GM06990 (cell line): ENCODE measurements at regions not wholly inside any gene's neighbourhood (a gene's known extent, or its start where the extent isn't known, plus 50 kb on each side); places are given as distances from the start of the nearest gene placed in this dataset.

ENCODE experiments used
- DNase-seq: peaks from one replicate; pipeline ENCODE4 v3.0.0-alpha.2; 2011; ENCODE audit not compliant: insufficient read length; ENCODE audit errors: extremely low read depth
- H3K27me3 ChIP-seq: replicated peaks from 2 replicates; pipeline ENCODE4 v1.6.0; 2011; ENCODE audit warnings: low read length; ENCODE audit not compliant: control insufficient read depth, insufficient read depth
- H3K36me3 ChIP-seq: 2 replicates; pipeline ENCODE4 v1.5.1; 2011; ENCODE audit warnings: low read length; ENCODE audit not compliant: control insufficient read depth, insufficient read depth
- H3K4me3 ChIP-seq: replicated peaks from 2 replicates; pipeline ENCODE4 v1.5.1; 2011; ENCODE audit warnings: low read depth, mild to moderate bottlenecking, control low read depth, low read length
- TF ChIP-seq, protein P1 (sequence below): IDR thresholded peaks from 2 replicates; pipeline ENCODE4 v1.5.1; 2011; ENCODE audit warnings: low read length, control low read depth, mild to moderate bottlenecking, inconsistent platforms; ENCODE audit not compliant: insufficient read depth, poor library complexity, severe bottlenecking

DNA sequence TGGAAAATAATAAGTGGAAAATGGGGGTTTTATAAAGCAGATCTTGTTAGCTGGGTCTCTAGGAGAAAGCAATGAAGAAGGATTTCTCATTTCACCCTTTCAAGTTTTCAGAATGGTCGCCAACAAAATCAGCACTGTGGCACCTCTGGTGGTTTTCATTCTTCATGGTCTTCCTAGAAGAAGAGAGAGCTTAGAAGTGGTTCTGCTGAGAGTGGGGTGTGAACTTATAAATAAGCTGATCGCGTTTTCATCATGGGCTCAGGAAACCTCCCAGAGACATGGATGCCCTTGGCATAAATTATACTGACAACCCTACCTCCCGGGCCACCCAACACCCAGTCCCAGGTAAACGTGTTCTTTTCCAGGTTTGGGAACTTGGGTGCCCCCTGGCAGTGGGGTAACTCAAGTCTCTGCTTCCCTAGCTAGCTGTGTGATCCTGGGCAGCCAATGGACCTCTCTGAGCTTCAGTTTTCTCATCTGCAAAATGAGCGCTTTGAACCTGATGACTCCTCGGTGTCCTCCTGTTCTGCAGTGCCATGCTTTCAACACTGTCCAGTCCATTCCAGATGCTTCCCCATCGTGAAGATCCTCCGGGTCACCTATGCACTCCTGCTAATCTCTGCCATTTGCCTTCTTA, 72.6 kb upstream of the GRAMD1B start:
- Histone ChIP-seq H3K4me3 (peak overlapping the region; percentile 73), H3K27me3 (no peaks in the 10 kb centered on the region), H3K36me3 (no peaks in the 10 kb centered on the region)
- TF ChIP-seq, protein P1, sequence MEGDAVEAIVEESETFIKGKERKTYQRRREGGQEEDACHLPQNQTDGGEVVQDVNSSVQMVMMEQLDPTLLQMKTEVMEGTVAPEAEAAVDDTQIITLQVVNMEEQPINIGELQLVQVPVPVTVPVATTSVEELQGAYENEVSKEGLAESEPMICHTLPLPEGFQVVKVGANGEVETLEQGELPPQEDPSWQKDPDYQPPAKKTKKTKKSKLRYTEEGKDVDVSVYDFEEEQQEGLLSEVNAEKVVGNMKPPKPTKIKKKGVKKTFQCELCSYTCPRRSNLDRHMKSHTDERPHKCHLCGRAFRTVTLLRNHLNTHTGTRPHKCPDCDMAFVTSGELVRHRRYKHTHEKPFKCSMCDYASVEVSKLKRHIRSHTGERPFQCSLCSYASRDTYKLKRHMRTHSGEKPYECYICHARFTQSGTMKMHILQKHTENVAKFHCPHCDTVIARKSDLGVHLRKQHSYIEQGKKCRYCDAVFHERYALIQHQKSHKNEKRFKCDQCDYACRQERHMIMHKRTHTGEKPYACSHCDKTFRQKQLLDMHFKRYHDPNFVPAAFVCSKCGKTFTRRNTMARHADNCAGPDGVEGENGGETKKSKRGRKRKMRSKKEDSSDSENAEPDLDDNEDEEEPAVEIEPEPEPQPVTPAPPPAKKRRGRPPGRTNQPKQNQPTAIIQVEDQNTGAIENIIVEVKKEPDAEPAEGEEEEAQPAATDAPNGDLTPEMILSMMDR, result no peak
- DNase-seq, result no peak

DNA sequence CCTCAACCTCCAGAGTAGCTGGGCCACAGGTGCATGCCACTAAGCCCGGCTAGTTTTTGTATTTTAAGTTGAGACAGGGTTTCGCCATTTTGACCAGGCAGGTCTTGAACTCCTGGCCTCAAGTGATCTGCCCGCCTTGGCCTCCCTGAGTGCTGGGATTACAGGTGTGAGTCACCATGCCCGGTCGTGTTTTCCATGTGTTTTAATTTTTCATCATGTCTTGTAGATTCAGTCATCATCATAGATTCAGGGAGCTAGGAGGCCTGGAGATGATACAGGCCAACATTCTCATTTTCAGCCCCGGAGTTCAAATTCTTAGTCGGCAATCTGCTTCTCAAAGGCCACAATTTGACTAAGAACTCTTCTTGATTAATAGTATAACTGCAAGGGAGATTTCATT, 73.5 kb upstream of the GRAMD1B start:
- Histone ChIP-seq H3K4me3 (no peak overlapping the region), H3K36me3 (no peaks in the 10 kb centered on the region), H3K27me3 (no peaks in the 10 kb centered on the region)
- no peak for DNase-seq
- TF ChIP-seq, protein P1, result no peak

DNA sequence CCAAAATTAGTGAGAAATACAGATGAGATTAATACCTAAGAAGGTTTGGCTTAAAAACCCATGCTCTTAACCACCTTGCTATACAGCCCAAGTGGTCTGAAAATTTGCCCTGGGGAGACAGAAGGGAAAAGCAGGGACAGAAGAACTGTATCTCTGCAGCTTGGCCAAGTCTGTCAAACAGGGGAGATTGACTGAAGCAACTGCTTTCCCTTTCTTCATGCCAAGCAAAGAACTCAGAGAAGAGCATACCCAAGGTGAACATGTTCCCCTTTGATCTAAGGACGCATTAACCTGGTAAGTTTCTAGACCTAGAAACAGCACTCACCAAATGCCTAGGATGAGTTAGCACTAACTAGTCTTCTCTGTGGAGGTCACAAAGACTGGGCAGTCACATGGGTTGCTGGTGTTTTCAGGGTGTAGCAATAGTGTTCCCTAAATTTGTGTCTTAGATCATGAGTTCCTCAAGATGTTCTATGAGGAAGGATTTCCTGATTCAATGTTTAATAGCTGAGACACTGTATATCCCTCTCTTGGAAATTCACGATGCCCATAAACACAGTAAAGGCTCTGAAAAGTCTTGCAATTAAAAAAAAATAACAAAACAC, 75.6 kb upstream of the GRAMD1B start:
- no peak overlapping the region for H3K4me3 ChIP-seq
- TF ChIP-seq, protein P1, result no peak
- no peaks in the 10 kb centered on the region for H3K27me3 ChIP-seq
- H3K36me3 ChIP-seq, result no peaks in the 10 kb centered on the region
- DNase-seq, result no peak

DNA sequence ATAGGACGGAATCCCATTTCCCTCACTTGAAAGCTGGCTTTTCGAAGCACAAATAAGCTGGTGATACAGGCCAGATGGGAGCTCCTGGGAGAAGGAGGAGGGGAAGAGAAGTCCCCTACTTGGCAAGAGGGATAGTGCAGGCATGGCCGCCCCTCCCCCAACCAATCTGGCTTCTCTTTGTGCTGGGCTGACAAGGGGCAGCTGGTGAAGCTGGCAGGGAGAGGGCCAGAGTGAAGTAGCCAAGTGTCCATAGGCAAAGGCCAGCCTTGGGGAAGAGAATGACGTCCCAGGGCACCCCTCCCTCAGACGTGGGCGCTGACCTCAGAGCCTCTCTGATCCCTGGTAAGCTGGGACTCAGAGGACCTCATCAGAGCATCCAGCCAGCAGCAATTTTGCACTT, 78.7 kb upstream of the GRAMD1B start:
- no peaks in the 10 kb centered on the region for H3K27me3 ChIP-seq
- TF ChIP-seq, protein P1, result no peak

DNA sequence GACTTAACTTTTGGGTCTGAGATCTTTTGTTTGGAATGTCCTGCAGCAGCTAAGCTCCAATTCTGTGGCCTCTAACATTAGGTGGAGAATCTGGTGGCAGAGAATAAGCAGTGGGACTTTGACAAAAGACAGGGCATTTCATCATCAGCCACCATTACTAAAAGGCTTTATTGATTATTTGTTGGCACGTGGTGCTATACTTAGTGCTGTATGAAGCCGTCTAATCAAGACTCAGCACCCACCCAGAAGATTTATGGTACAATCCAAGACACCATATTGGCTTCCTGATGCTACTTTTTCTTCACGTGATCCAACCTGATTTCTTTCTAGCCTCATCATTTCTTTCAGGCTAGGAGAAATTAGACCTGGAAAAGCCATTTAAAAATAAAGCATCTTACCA, 80.7 kb upstream of the GRAMD1B start:
- no peak for DNase-seq
- no peaks in the 10 kb centered on the region for H3K36me3 ChIP-seq
- no peak overlapping the region for H3K4me3 ChIP-seq
- TF ChIP-seq, protein P1, result no peak
- H3K27me3 ChIP-seq, result no peaks in the 10 kb centered on the region

More for the DNA sequence above, 78.7 kb upstream of the GRAMD1B start:
- H3K36me3 ChIP-seq, result no peaks in the 10 kb centered on the region
- H3K4me3 ChIP-seq, result no peak overlapping the region
- no peak for DNase-seq
